ENCODE measurements at regions not wholly inside any gene's neighbourhood (a gene's known extent, or its start where the extent isn't known, plus 50 kb on each side); places are given as distances from the start of the nearest gene placed in this dataset.

- TF ChIP-seq CTCF (IDR thresholded peaks at IDR 0.05) (no peak), POLR2AphosphoS5 (IDR thresholded peaks at IDR 0.05; ENCODE audit: low read depth, low read length) (no peak), SIN3A (IDR thresholded peaks at IDR 0.05; ENCODE audit: borderline replicate concordance, insufficient read depth, low read depth, low read length) (no peak)
These were observed 51.2 kb upstream of the RMDN2 start for GRCh38 chr2:37873749-37874330.
